H1 (cell line): ENCODE measurements at regions not wholly inside any gene's neighbourhood (a gene's known extent, or its start where the extent isn't known, plus 50 kb on each side); places are given as distances from the start of the nearest gene placed in this dataset.

Source experiments
- CTCF ChIA-PET: fragments of 300-600 bp; sonication (Branson Sonifier 250); formaldehyde crosslinking; loops from one replicate; lab custom pipeline; 2021; ENCODE audit not compliant: partially characterized antibody; lab: Charles Lee
- POLR2A ChIA-PET: fragments of 300-600 bp; sonication (Branson Sonifier 250); formaldehyde crosslinking; loops from one replicate; lab custom pipeline; 2021; ENCODE audit warnings: inconsistent platforms; ENCODE audit not compliant: partially characterized antibody; lab: Charles Lee
- DNase-seq, 2 experiments: peaks; one replicate each; pipeline versions ENCODE4 v3.0.0 to v3.0.0-alpha.2; 2010 to 2022; ENCODE audit warnings: low spot score in 2 of 2, low read depth in 1 of 2, mixed read lengths in 1 of 2
- FAIRE-seq: peaks from 2 replicates; lab custom pipeline; 2011; peaks lifted over from hg19 to GRCh38; lab: Jason Lieb, UNC
- H2AFZ ChIP-seq: 2 replicates; pipeline ENCODE4 v1.8.1; 2012; ENCODE audit warnings: low read length, inconsistent platforms
- H2AK5ac ChIP-seq: 2 replicates; pipeline ENCODE4 v1.6.1; 2013; ENCODE audit warnings: low read depth, low read length
- H2BK120ac ChIP-seq: replicated peaks from 2 replicates; pipeline ENCODE3; 2013; ENCODE audit warnings: low read depth, low read length, inconsistent platforms
- H2BK12ac ChIP-seq: 2 replicates; pipeline ENCODE4 v1.6.1; 2013; ENCODE audit warnings: low read depth, low read length
- H2BK15ac ChIP-seq: 2 replicates; pipeline ENCODE4 v1.6.1; 2013; ENCODE audit warnings: low read length
- H2BK20ac ChIP-seq: 2 replicates; pipeline ENCODE4 v1.6.1; 2013; ENCODE audit warnings: low read length
- H2BK5ac ChIP-seq: 2 replicates; pipeline ENCODE4 v1.6.1; 2013; ENCODE audit warnings: low read depth, low read length
- H3K14ac ChIP-seq: 2 replicates; pipeline ENCODE4 v1.6.1; 2013; ENCODE audit warnings: inconsistent platforms; ENCODE audit not compliant: insufficient read length
- H3K18ac ChIP-seq: 2 replicates; pipeline ENCODE4 v1.6.1; 2013; ENCODE audit warnings: low read length; ENCODE audit errors: extremely low read depth
- H3K23ac ChIP-seq: 2 replicates; pipeline ENCODE4 v1.6.1; 2013; ENCODE audit warnings: inconsistent platforms; ENCODE audit not compliant: insufficient read length
- H3K23me2 ChIP-seq: 2 replicates; pipeline ENCODE4 v1.6.1; 2013; ENCODE audit warnings: low read depth, low read length
- H3K27ac ChIP-seq: 2 replicates; pipeline ENCODE4 v1.6.1; 2011; ENCODE audit warnings: low read depth, low read length, inconsistent platforms
- H3K27me3 ChIP-seq, 4 experiments: replicated peaks in 1 of 4; 1 replicate in 1 of 4; 2 replicates in 3 of 4; pipeline versions ENCODE4 v1.6.1 to v1.8.1; 2011 to 2013; ENCODE audit warnings: low read length in 3 of 4, mild to moderate bottlenecking in 3 of 4, inconsistent platforms in 2 of 4, mixed read lengths in 2 of 4, moderate library complexity in 1 of 4; ENCODE audit not compliant: control insufficient read depth in 3 of 4, insufficient read depth in 3 of 4; ENCODE audit errors: extremely low read depth in 1 of 4
- H3K36me3 ChIP-seq, 4 experiments: 2 replicates each; pipeline versions ENCODE4 v1.6.1 to v1.8.1; 2011 to 2013; ENCODE audit warnings: mild to moderate bottlenecking in 4 of 4, low read length in 3 of 4, moderate library complexity in 2 of 4, control low read depth in 1 of 4, inconsistent platforms in 1 of 4; ENCODE audit not compliant: insufficient read depth in 4 of 4, control insufficient read depth in 2 of 4
- H3K4ac ChIP-seq: replicated peaks from 2 replicates; pipeline ENCODE3; 2013; ENCODE audit warnings: low read length, low read depth, mixed read lengths, inconsistent platforms; ENCODE audit not compliant: insufficient read length
- H3K4me1 ChIP-seq, 4 experiments: replicated peaks in 1 of 4; 1 replicate in 1 of 4; 2 replicates in 3 of 4; pipeline versions ENCODE4 v1.6.1 to v1.8.1; 2011 to 2013; ENCODE audit warnings: low read length in 3 of 4, inconsistent platforms in 2 of 4, mixed read lengths in 1 of 4; ENCODE audit not compliant: insufficient read depth in 4 of 4, control insufficient read depth in 3 of 4
- H3K4me2 ChIP-seq, 2 experiments: 2 replicates each; pipeline versions ENCODE4 v1.6.1 to v1.8.1; 2011 to 2013; ENCODE audit warnings: low read depth in 2 of 2, low read length in 2 of 2, control low read depth in 1 of 2, inconsistent platforms in 1 of 2, mild to moderate bottlenecking in 1 of 2; ENCODE audit not compliant: insufficient read depth in 1 of 2
- H3K4me3 ChIP-seq, 4 experiments: fragments of 200-600, 300-600 bp in 1 of 4; sonication (generic), shearing (Covaris generic), sonication (Bioruptor Twin) in 1 of 4; 2 replicates each; pipeline versions ENCODE4 v1.5.1 to v1.8.1; 2011 to 2016; ENCODE audit warnings: low read length in 4 of 4, low read depth in 3 of 4, control low read depth in 2 of 4, inconsistent platforms in 2 of 4, mild to moderate bottlenecking in 2 of 4, mixed read lengths in 1 of 4, moderate library complexity in 1 of 4; ENCODE audit not compliant: insufficient read depth in 2 of 4; ENCODE audit errors: extremely low read depth in 1 of 4
- H3K56ac ChIP-seq: replicated peaks from 2 replicates; pipeline ENCODE3; 2013; ENCODE audit warnings: low read depth, mild to moderate bottlenecking, mixed read lengths, low read length, inconsistent platforms; ENCODE audit not compliant: insufficient read length
- H3K79me1 ChIP-seq: 2 replicates; pipeline ENCODE4 v1.6.1; 2013; ENCODE audit warnings: low read depth, low read length, control low read depth
- H3K79me2 ChIP-seq, 2 experiments: 2 replicates each; pipeline versions ENCODE4 v1.6.1 to v1.8.1; 2012 to 2013; ENCODE audit warnings: low read length in 2 of 2, mild to moderate bottlenecking in 2 of 2, inconsistent platforms in 1 of 2; ENCODE audit not compliant: insufficient read depth in 2 of 2, control insufficient read depth in 1 of 2
- H3K9ac ChIP-seq, 4 experiments: replicated peaks in 1 of 4; 1 replicate in 1 of 4; 2 replicates in 3 of 4; pipeline versions ENCODE4 v1.6.1 to v1.8.1; 2011 to 2013; ENCODE audit warnings: low read depth in 3 of 4, low read length in 3 of 4, control low read depth in 2 of 4, mild to moderate bottlenecking in 2 of 4, moderate library complexity in 2 of 4, inconsistent platforms in 1 of 4; ENCODE audit errors: extremely low read depth in 1 of 4
- H3K9me3 ChIP-seq, 2 experiments: 2 replicates each; pipeline versions ENCODE4 v1.6.1 to v1.8.1; 2012 to 2013; ENCODE audit warnings: mild to moderate bottlenecking in 2 of 2, moderate library complexity in 2 of 2, control low read depth in 1 of 2, inconsistent platforms in 1 of 2, low read depth in 1 of 2, low read length in 1 of 2, mixed read lengths in 1 of 2; ENCODE audit not compliant: insufficient read depth in 2 of 2
- H4K20me1 ChIP-seq, 2 experiments: replicated peaks in 1 of 2; 2 replicates each; pipeline versions ENCODE3 to v1.8.1; 2011 to 2013; ENCODE audit warnings: inconsistent platforms in 2 of 2, low read length in 2 of 2, mild to moderate bottlenecking in 1 of 2; ENCODE audit not compliant: insufficient read depth in 2 of 2, control insufficient read depth in 1 of 2
- H4K5ac ChIP-seq: 2 replicates; pipeline ENCODE4 v1.6.1; 2013; ENCODE audit warnings: low read length, low read depth, mixed read lengths, inconsistent platforms; ENCODE audit not compliant: insufficient read length
- H4K8ac ChIP-seq: 2 replicates; pipeline ENCODE4 v1.8.0; 2013; ENCODE audit warnings: mild to moderate bottlenecking, moderate library complexity, low read length, inconsistent platforms; ENCODE audit not compliant: insufficient read depth; ENCODE audit errors: extremely low read depth
- H4K91ac ChIP-seq: replicated peaks from 2 replicates; pipeline ENCODE3; 2013; ENCODE audit warnings: low read length, mixed read lengths, inconsistent platforms; ENCODE audit not compliant: insufficient read length
- ATF2 ChIP-seq: IDR thresholded peaks from 2 replicates; pipeline ENCODE4 v1.6.1; 2012; ENCODE audit warnings: low read length, inconsistent platforms
- CREB1 ChIP-seq: IDR thresholded peaks from 2 replicates; pipeline ENCODE4 v1.6.1; 2012; ENCODE audit warnings: inconsistent platforms
- EZH2 ChIP-seq: fragments of 200-600 bp; sonication (generic); IDR thresholded peaks from 2 replicates; pipeline ENCODE4 v1.7.1; 2012; ENCODE audit warnings: low read depth, mild to moderate bottlenecking, moderate library complexity, low read length, inconsistent platforms; ENCODE audit not compliant: severe bottlenecking
- HDAC2 ChIP-seq, 2 experiments: fragments of 300-600 bp in 1 of 2; sonication (generic) in 1 of 2; IDR thresholded peaks; 2 replicates each; pipeline ENCODE4 v1.6.1; 2011 to 2012; ENCODE audit warnings: low read depth in 2 of 2, low read length in 2 of 2, mild to moderate bottlenecking in 2 of 2, moderate library complexity in 2 of 2, borderline replicate concordance in 1 of 2, inconsistent platforms in 1 of 2
- KDM4A ChIP-seq: IDR thresholded peaks from one replicate; pipeline ENCODE4 v1.7.1; 2012; ENCODE audit warnings: low read depth, mild to moderate bottlenecking, moderate library complexity, low read length, inconsistent platforms; ENCODE audit not compliant: severe bottlenecking
- NANOG ChIP-seq: IDR thresholded peaks from 2 replicates; pipeline ENCODE4 v1.6.1; 2011; ENCODE audit warnings: low read length, low read depth, mild to moderate bottlenecking, inconsistent platforms; ENCODE audit not compliant: insufficient read depth, poor library complexity, severe bottlenecking
- NRF1 ChIP-seq: IDR thresholded peaks from 2 replicates; pipeline ENCODE4 v1.6.1; 2011; ENCODE audit warnings: mild to moderate bottlenecking, low read depth, low read length, improper control_type of control experiment
- RXRA ChIP-seq: IDR thresholded peaks from 2 replicates; pipeline ENCODE4 v1.6.1; 2011; ENCODE audit warnings: low read depth, mild to moderate bottlenecking, low read length, moderate library complexity; ENCODE audit not compliant: insufficient read depth
- SRF ChIP-seq: IDR thresholded peaks from 2 replicates; pipeline ENCODE4 v1.6.1; 2011; ENCODE audit warnings: mild to moderate bottlenecking, low read depth, low read length, moderate library complexity
- TAF7 ChIP-seq: optimal IDR thresholded peaks from 2 replicates; pipeline ENCODE3; 2011; ENCODE audit warnings: low read depth, mild to moderate bottlenecking, inconsistent platforms, low read length, moderate library complexity, borderline replicate concordance
- YY1 ChIP-seq: IDR thresholded peaks from 2 replicates; pipeline ENCODE4 v1.6.1; 2011; ENCODE audit warnings: low read depth, mild to moderate bottlenecking, low read length
- WGBS, 2 experiments: shearing (Covaris generic) in 1 of 2; methylation state at CpG; one replicate each; pipeline versions ENCODE4 v1.1.6 to v1.1.7; 2013 to 2015; ENCODE audit warnings: low lambda C conversion rate in 2 of 2, mixed read lengths in 2 of 2, inconsistent platforms in 1 of 2, low coverage in 1 of 2, missing lambda C conversion rate in 1 of 2; ENCODE audit not compliant: insufficient replicate concordance in 2 of 2, insufficient coverage in 1 of 2, insufficient read length in 1 of 2; ENCODE audit errors: extremely low coverage in 1 of 2, missing lambda C conversion rate in 1 of 2; 5-methylcytosine and 5-hydroxymethylcytosine counted together

GRCh38 chr2:200040831-200041230 lies 85.4 kb downstream of the MAIP1 start:
- no peak overlapping the region for H3K18ac ChIP-seq
- H2BK20ac ChIP-seq = no peak overlapping the region
- H4K8ac ChIP-seq = no peak overlapping the region
- H3K79me1 ChIP-seq = no peaks in the 10 kb centered on the region
- no peak overlapping the region for H3K23ac ChIP-seq
- H3K4me3 ChIP-seq = no peak overlapping the region
- no peak overlapping the region for H3K4ac ChIP-seq
- peaks cover 7 to 12% of the 10 kb centered on the region in 2 experiments for H3K9me3 ChIP-seq
- no peak overlapping the region for H3K9ac ChIP-seq
- H2BK15ac ChIP-seq = no peak overlapping the region
- DNase-seq (no peak), FAIRE-seq (no peak)
- H3K4me2 ChIP-seq = no peak overlapping the region
- H4K91ac ChIP-seq = no peak overlapping the region
- H4K20me1 ChIP-seq = no peaks in the 10 kb centered on the region
- ChIA-PET POLR2A (no interaction called here), CTCF (interaction anchor here (0.8 to 2.2 kb wide), 2 partner anchors 14 to 55 kb away, joined by 4 to 8 read pairs; no protein-coding TSS in a partner anchor)
- H3K36me3 ChIP-seq = peaks cover 0 to 3% (median 0%) of the 10 kb centered on the region in 4 experiments; a peak in 1 of 8 replicates
- peaks cover 1 to 7% (median 4%) of the 10 kb centered on the region in 4 experiments; a peak in 5 of 7 replicates for H3K4me1 ChIP-seq
- H3K14ac ChIP-seq = no peak overlapping the region
- WGBS, 2 experiments = 90% methylated on average over 2 of the region's 2 CpGs; no CpG with 5 or more reads in 1 of the 2 experiments
- H3K27me3 ChIP-seq = no peaks in the 10 kb centered on the region
- no peak overlapping the region for H2BK5ac ChIP-seq
- no peak overlapping the region for H3K27ac ChIP-seq
- H2BK120ac ChIP-seq = no peak overlapping the region
- H3K23me2 ChIP-seq = no peaks in the 10 kb centered on the region
- no peak overlapping the region for H2AK5ac ChIP-seq
- no peak overlapping the region for H2BK12ac ChIP-seq
- H3K56ac ChIP-seq = no peak overlapping the region
- no peaks in the 10 kb centered on the region for H3K79me2 ChIP-seq
- no peak overlapping the region for H2AFZ ChIP-seq
- H4K5ac ChIP-seq = no peak overlapping the region
- no peak for TF ChIP-seq EZH2
- no peak for TF ChIP-seq TAF7
- no peak for TF ChIP-seq NANOG
- no peak for TF ChIP-seq SRF
- no peak for TF ChIP-seq KDM4A
- no peak for TF ChIP-seq ATF2
- TF ChIP-seq CREB1 = no peak
- no peak for TF ChIP-seq RXRA
- TF ChIP-seq YY1 = no peak
- TF ChIP-seq HDAC2 (IDR thresholded peaks at IDR 0.05; ENCODE audit: borderline replicate concordance in 1 of 2, low read depth in 2 of 2, low read length in 2 of 2) = no peak
- no peak for TF ChIP-seq NRF1
